Heart right ventricle (tissue), 16 donors: ENCODE measurements at regions not wholly inside any gene's neighbourhood (a gene's known extent, or its start where the extent isn't known, plus 50 kb on each side); places are given as distances from the start of the nearest gene placed in this dataset.

Experiments used
- ATAC-seq, 8 donors: fragments of 200-7000 bp; cut with Tn5 transposase; one replicate each; pipeline ENCODE4 v1.9.1; 2020; ENCODE audit warnings: mild to moderate bottlenecking in 8 of 8, moderate library complexity in 8 of 8, moderate number of reproducible peaks in 1 of 8
- DNase-seq, 2 donors: peaks; one replicate each; pipeline ENCODE4 v3.0.0-alpha.2; 2020
- H3K27ac ChIP-seq, 10 donors: fragments of 200-600 bp; sonication (generic) in 2 of 10; one replicate each; pipeline versions ENCODE4 v1.5.0 to v1.8.0; 2020 to 2022; ENCODE audit warnings: mild to moderate bottlenecking in 3 of 10
- H3K27me3 ChIP-seq, 7 donors: fragments of 200-600 bp; one replicate each; pipeline ENCODE4 v1.8.0; 2021 to 2022; ENCODE audit warnings: mild to moderate bottlenecking in 2 of 7
- H3K36me3 ChIP-seq, 9 donors: fragments of 200-600 bp; sonication (generic) in 1 of 9; one replicate each; pipeline versions ENCODE4 v1.5.0 to v1.8.0; 2020 to 2022; ENCODE audit warnings: mild to moderate bottlenecking in 2 of 9
- H3K4me1 ChIP-seq, 9 donors: fragments of 200-600 bp; sonication (generic) in 1 of 9; one replicate each; pipeline versions ENCODE4 v1.5.0 to v1.8.0; 2020 to 2022; ENCODE audit warnings: mild to moderate bottlenecking in 4 of 9
- H3K4me3 ChIP-seq, 10 donors: fragments of 200-600 bp; sonication (generic) in 2 of 10; one replicate each; pipeline versions ENCODE4 v1.5.0 to v1.8.0; 2020 to 2022; ENCODE audit warnings: mild to moderate bottlenecking in 7 of 10, moderate library complexity in 2 of 10
- H3K9me3 ChIP-seq, 11 donors: fragments of 200-600 bp in 10 of 11; sonication (generic) in 2 of 11; one replicate each; pipeline versions ENCODE4 v1.5.0 to v1.8.0; 2013 to 2022; ENCODE audit warnings: mild to moderate bottlenecking in 2 of 11, control low read depth in 1 of 11, moderate library complexity in 1 of 11
- WGBS, 2 donors: extraction: QIAGEN DNeasy Blood & Tissue Kit; methylation state at CpG; one replicate each; pipeline ENCODE4 v1.1.7; 2013; ENCODE audit warnings: inconsistent platforms in 1 of 2; 5-methylcytosine and 5-hydroxymethylcytosine counted together
- intact Hi-C, 10 donors: fragments of 100-400 bp; cut with DNase I; formaldehyde crosslinking; loops; one replicate each; pipeline versions ENCODE4 v1.11.1 to v1.14.2; 2022
- TF ChIP-seq, protein P1 (sequence below), 9 donors: fragments of 200-600 bp; sonication (generic) in 2 of 9; IDR thresholded peaks; one replicate each; pipeline versions ENCODE4 v1.5.0 to v1.8.0; 2021 to 2022; ENCODE audit warnings: antibody characterized with exemption in 9 of 9, mild to moderate bottlenecking in 5 of 9, moderate library complexity in 1 of 9
- donor health status: Arrhythmogenic right ventricular cardiomyopathy.
- donor health status: ischemic (EF 13 %, LVEDD 7.1; RV severe dilation, severe dysfunction).
- donor health status: healthy with polysubstance abuse.
- donor health status: DM: no; HTN: yes; CAD: no.
- donor health status: DM: no; HTN: no; CAD: no.
- donor health status: ischemic (EF 25% LVEDD 6.9; RV normal size, moderate dysfunction).
- donor health status: ischemic (EF 25% LVEDD 5.7; RV mildly dilated, moderate dysfunction).
- donor health status: healthy.
- donor health status: DM: yes; HTN: yes; CAD: no.
- donor health status: Ischemic cardiomyopathy.
- donor health status: ischemic (EF 35%, LVEDD 5.7; RV mildly dilated, moderate dysfunction).
- donor health status: nonischemic (EF 11% LVEDD 7.7; RV severe dilation, severe dysfunction).
- donor health status: DM: yes; HTN: yes; CAD: no.
- donor health status: PGD.
- donor health status: ischemic (EF 29% LVEDD 5.4; RV normal size, mild dysfunction).
- donor health status: nonischemic (EF 23%, LVEDD 6.1; RV moderate dilation, normal function).

DNA sequence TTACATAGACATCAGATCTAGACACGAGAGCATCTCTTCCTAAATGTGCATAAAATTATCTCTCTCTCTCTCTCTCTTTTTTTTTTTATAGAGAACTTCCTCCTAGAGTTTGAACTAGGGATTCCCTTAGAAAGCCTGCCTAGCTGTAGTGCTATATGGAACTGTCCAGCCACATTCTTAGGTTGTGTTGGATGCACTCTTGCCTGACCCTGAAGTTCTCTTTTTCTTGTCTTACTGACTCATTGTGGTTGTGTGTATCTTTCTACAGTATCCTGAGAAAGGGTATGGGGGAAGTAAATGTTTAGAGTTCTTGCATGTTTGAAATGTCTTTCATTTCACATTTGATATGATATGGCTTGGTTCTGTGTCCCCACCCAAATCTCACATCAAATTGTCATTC lies 368.2 kb downstream of the CDH2 start:
- H3K27me3 ChIP-seq: no peaks in the 10 kb centered on the region
- peaks cover 0 to 8% (median 0%) of the 10 kb centered on the region in 11 donors for H3K9me3 ChIP-seq
- intact Hi-C loops: no loop called here
- H3K36me3 ChIP-seq: no peaks in the 10 kb centered on the region
- TF ChIP-seq, protein P1, sequence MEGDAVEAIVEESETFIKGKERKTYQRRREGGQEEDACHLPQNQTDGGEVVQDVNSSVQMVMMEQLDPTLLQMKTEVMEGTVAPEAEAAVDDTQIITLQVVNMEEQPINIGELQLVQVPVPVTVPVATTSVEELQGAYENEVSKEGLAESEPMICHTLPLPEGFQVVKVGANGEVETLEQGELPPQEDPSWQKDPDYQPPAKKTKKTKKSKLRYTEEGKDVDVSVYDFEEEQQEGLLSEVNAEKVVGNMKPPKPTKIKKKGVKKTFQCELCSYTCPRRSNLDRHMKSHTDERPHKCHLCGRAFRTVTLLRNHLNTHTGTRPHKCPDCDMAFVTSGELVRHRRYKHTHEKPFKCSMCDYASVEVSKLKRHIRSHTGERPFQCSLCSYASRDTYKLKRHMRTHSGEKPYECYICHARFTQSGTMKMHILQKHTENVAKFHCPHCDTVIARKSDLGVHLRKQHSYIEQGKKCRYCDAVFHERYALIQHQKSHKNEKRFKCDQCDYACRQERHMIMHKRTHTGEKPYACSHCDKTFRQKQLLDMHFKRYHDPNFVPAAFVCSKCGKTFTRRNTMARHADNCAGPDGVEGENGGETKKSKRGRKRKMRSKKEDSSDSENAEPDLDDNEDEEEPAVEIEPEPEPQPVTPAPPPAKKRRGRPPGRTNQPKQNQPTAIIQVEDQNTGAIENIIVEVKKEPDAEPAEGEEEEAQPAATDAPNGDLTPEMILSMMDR (IDR thresholded peaks at IDR 0.05): no peak
- H3K4me1 ChIP-seq: no peaks in the 10 kb centered on the region
- no peak overlapping the region for H3K4me3 ChIP-seq
- WGBS, 2 donors: 48 to 66% methylated on average over 1 of the region's 1 CpG
- ATAC-seq (no peak), DNase-seq (no peak)
- no peak overlapping the region for H3K27ac ChIP-seq

DNA sequence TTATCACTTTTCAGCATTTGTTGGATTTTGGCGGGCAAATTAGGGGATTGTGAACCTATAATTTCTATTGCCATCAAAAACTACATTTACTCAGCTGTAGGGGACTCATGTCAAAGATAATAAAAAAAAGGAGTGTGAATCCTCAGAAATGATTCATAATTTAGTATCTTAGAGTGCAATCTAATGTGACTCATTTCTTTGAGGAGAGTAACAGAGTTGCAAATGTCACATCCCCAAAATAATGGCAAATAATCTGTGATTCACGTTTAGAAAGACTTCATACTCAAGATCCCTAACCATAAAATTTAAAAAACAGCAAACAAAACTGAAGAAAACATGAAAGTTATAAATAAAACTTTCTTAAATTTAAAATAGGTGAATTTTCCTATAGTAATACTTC lies 373.0 kb downstream of the CDH2 start:
- Histone ChIP-seq H3K27me3 (no peaks in the 10 kb centered on the region), H3K4me1 (no peaks in the 10 kb centered on the region), H3K36me3 (no peaks in the 10 kb centered on the region), H3K9me3 (no peaks in the 10 kb centered on the region), H3K4me3 (no peak overlapping the region), H3K27ac (no peak overlapping the region)
- WGBS, 2 donors: 26 to 71% methylated on average over 2 of the region's 2 CpGs
- DNase-seq (no peak), ATAC-seq (no peak)
- TF ChIP-seq, protein P1 (IDR thresholded peaks at IDR 0.05): no peak
- intact Hi-C loops: no loop called here

DNA sequence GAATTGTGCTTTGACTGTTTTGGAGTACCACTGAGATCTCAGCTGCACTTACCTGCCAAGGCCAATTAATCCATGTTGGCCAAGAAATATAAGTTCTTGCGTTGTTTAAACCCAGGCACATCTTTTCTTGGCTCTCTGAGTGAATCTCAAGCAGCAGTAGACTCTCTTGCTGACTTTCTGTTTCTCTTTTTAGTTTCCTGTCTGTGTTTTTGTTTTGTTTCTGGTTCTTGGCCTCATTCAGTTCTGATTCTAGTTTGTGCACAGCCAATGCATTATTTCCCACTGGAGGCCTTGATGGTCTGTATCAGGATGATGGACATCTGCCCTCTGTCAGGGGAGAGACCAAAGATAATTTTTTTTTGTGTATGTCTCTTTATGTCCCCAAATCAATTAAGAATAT lies 379.4 kb downstream of the CDH2 start:
- Histone ChIP-seq H3K9me3 (no peaks in the 10 kb centered on the region), H3K4me3 (no peak overlapping the region), H3K27ac (no peak overlapping the region), H3K4me1 (no peaks in the 10 kb centered on the region), H3K27me3 (no peaks in the 10 kb centered on the region), H3K36me3 (no peaks in the 10 kb centered on the region)
- 50 to 81% methylated on average over 1 of the region's 1 CpG for WGBS, 2 donors
- TF ChIP-seq, protein P1 (IDR thresholded peaks at IDR 0.05): no peak
- ATAC-seq (no peak), DNase-seq (no peak)
- intact Hi-C loops: no loop called here

DNA sequence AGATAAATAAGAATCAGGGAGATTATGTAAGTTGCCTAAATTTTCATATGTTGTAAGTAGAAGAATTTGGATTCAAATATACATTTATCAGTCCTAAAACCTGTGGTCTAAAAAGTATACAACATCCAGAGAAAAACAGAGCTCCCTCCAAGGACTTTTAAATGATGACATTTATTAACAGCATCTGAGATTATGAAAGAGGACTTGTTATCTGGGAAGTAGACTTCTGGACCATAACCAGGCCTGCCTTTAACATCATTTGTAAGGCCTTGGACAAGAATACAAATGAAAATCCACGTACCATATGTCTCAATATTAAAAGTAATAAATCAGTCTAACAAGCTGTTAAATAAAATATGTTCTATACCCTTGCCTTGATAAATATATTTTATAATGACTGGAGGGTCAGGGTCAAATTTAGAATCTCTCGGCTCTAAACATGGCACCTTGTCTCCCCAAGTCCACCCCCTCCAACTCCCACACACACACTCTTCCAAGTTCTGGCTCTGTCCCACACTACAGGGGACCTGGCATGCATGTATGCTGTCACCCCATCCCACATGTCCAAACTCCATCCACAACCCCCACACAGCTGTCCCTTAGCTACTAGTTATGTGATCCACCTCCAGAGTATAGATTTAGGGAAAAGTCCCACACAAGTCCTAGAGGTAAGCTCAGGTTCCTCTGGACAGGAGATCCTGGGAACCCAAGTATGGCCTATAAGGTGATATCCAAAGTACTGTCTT lies 382.6 kb downstream of the CDH2 start:
- Histone ChIP-seq H3K4me3 (no peak overlapping the region), H3K27ac (no peak overlapping the region), H3K4me1 (no peaks in the 10 kb centered on the region), H3K27me3 (no peaks in the 10 kb centered on the region), H3K9me3 (no peaks in the 10 kb centered on the region), H3K36me3 (no peaks in the 10 kb centered on the region)
- intact Hi-C loops: no loop called here
- no peak for DNase-seq
- 67 to 71% methylated on average over 2 of the region's 2 CpGs for WGBS, 2 donors
- no peak for ATAC-seq
- TF ChIP-seq, protein P1 (IDR thresholded peaks at IDR 0.05): no peak
